NCI-H345 treated with DMSO at 0.1 percent for 48 hours (cell line): ENCODE measurements at regions not wholly inside any gene's neighbourhood (a gene's known extent, or its start where the extent isn't known, plus 50 kb on each side); places are given as distances from the start of the nearest gene placed in this dataset.

Experiments used
- DNase-seq: peaks from one replicate; lab custom pipeline; 2025; ENCODE audit not compliant: unreplicated experiment; lab: John Stamatoyannopoulos, UW

GRCh38 chr13:111844222-111844671 lies 222.7 kb upstream of the SOX1 start:
- no peak for DNase-seq

GRCh38 chr13:111844682-111845081 lies 222.3 kb upstream of the SOX1 start:
- DNase-seq, result no peak

GRCh38 chr13:111845621-111846351 lies 221.2 kb upstream of the SOX1 start:
- DNase-seq, result peak; percentile 27

- DNase-seq, result peak; percentile 82
Observed at GRCh38 chr13:111846391-111847159, 220.4 kb upstream of the SOX1 start.

GRCh38 chr13:111847964-111848363 lies 219.0 kb upstream of the SOX1 start:
- DNase-seq, result no peak

GRCh38 chr13:111850458-111850857 lies 216.5 kb upstream of the SOX1 start:
- no peak for DNase-seq

GRCh38 chr13:111850976-111851375 lies 216.0 kb upstream of the SOX1 start:
- DNase-seq, result no peak

GRCh38 chr13:111852725-111853518 lies 214.0 kb upstream of the SOX1 start:
- peak; percentile 75 for DNase-seq

- peak; percentile 98 for DNase-seq
Observed at GRCh38 chr13:111853721-111854120, 213.2 kb upstream of the SOX1 start.

GRCh38 chr13:111854403-111854802 lies 212.5 kb upstream of the SOX1 start:
- peak; percentile 55 for DNase-seq

- no peak for DNase-seq
Observed at GRCh38 chr13:111855191-111855590, 211.8 kb upstream of the SOX1 start.

- no peak for DNase-seq
Observed at GRCh38 chr13:111855786-111856185, 211.2 kb upstream of the SOX1 start.

GRCh38 chr13:111856571-111856970 lies 210.4 kb upstream of the SOX1 start:
- no peak for DNase-seq

- DNase-seq, result no peak
Observed at GRCh38 chr13:111857336-111857735, 209.6 kb upstream of the SOX1 start.

GRCh38 chr13:111857846-111858560 lies 208.9 kb upstream of the SOX1 start:
- DNase-seq, result no peak

GRCh38 chr13:111858571-111858970 lies 208.4 kb upstream of the SOX1 start:
- DNase-seq, result no peak

GRCh38 chr13:111859354-111860230 lies 207.4 kb upstream of the SOX1 start:
- DNase-seq, result no peak

- no peak for DNase-seq
Observed at GRCh38 chr13:111860231-111860552, 206.8 kb upstream of the SOX1 start.

- DNase-seq, result no peak
Observed at GRCh38 chr13:111861319-111861718, 205.6 kb upstream of the SOX1 start.

- DNase-seq, result no peak
Observed at GRCh38 chr13:111861766-111862366, 205.1 kb upstream of the SOX1 start.
